A204.1 (cell line): ENCODE measurements at regions not wholly inside any gene's neighbourhood (a gene's known extent, or its start where the extent isn't known, plus 50 kb on each side); places are given as distances from the start of the nearest gene placed in this dataset.
A peak's percentile ranks its signal among the peaks of the same experiment; 100 is the strongest.

Experiments used
- FAIRE-seq: peaks from 2 replicates; lab custom pipeline; 2012; peaks lifted over from hg19 to GRCh38; lab: Jason Lieb, UNC

DNA sequence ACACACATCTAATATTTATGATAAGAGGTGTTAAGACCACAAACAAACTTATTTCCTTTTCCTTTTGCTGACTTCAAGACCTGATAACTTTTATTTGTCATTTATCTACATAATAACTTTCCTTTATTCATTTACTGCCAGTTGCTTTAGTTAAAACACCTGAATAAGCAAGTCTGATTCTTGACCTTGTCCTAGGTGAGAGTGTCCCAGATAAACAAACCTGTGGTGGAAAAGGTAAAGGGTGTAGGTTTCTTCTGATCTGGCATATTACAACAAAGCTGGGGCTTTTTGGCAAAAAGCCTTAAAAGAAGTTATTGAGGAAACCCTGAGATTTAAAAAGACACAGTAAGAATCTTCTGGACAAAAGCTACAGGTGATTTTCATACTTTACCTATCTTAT, 191.5 kb downstream of the ZBBX start:
- FAIRE-seq, result no peak

DNA sequence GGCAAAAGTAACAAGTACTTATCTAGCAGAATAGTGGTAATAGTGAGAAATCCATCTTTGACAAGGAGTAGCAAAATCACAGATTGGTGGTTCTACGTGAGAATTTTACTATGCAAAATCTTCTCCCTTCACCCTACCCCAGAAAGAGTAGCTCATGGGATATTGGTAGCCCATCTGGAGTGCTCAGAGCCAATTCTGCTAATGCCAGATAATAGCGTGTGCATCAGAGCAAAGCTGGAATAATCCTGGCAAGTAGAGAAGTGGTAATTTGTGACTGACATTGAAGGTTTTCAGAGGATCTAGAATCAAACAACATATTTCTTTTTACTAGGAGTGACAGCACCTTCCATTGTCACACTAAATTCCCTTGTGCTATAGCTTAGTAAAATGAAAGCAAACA, 192.9 kb downstream of the ZBBX start:
- no peak for FAIRE-seq

DNA sequence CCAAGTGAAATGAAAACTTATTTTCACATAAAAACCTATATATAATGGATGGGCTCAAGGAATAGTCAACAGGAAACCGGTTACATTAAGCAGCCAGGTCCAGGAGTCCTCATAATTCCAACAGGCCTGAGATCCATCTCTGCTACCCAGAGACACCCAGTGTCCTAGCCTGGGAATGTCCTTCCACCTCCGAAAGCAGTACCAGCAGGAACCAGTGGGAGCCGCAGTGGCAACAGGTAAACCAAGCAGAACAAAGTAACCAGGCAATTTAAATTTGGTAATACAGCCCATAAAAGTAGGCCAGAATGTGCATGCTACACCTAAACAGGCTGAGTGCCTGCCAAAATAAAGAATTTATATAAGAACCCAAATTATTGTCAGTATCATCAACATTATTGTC, 195.6 kb downstream of the ZBBX start:
- FAIRE-seq, result no peak

DNA sequence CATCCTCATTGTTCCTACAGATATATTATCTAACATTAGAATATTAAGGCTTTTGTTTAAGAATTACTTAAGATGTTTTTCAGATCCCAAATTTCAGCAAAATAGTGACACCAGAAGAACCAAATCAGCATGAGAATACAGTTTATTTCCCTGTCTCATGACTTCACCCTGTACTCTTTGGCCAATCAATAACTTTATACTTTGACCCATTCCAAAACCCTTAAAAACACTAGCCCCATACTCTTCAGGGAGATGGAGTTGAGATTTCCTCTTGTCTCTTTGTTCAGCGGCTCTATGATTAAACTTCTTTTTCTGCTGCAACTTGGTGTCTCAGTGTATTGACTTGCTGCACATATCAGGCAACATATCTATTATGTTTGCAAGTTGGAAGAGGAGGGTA, 207.7 kb downstream of the ZBBX start:
- FAIRE-seq, result no peak

DNA sequence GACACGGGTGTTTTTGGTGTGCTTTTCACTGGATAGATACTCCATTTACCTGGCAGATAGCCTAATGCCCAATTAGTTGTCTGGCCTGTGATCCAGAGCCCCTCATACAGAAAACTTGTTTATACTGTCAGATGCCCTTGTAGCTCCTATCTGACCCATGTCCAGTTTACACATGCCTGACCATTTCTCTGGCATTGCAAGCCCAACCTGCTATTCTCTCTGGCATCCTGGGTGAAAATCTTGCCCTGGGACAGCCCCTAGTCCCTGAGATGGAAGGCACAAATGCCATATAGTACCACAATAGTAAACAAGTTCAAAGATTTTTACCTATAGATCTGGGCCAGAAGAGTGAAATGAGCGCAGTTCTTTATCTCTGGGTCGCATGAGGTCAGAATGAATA, 212.6 kb downstream of the ZBBX start:
- no peak for FAIRE-seq

DNA sequence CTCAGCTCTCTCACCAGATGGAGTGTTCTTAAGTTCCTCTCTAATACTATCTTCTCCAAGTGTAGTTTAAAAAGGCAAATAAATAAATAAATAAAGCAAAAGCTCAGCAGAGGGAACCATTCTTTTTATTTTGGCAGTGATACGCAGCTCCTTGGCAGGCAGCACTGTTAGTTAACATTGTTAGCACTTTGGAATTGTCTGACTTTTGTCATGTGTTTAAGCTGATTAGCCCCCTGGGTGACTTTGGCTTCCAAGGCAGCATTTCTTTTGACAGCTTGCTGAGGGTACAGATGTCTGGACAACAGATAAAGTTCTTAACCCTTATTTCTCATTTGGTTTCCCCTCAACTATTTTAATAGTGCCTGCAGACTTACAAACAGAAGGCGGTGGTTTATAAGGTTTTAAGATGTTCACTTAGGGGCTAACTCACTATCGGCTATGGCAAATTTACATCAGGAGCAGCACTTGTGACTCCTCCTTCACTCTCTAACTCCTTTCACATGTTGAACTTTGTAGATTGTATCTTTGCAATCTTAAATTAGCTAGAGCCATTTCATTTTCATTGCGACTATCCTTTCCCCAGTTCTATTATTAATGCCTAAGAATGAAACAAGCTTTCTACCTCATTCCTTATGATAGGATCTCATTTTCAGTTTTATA, 213.4 kb downstream of the ZBBX start:
- FAIRE-seq, result no peak

DNA sequence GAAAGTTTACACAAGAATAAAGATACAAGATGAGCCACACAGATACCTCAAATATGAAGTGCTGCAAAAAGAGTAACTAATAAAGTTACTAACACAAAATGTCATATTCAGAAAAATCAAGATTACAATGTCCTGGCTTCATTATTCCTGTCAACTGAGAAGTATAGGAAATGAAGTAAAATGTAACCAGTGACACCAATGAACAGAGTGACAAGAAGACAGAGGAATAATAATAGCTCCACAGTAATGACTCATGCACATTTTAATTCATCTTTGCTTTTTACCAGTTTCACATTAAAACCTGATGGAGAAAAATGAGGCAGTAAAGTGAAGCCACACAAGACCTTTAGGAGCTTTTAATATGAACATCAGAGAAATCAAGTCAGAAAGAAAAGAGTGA, 214.1 kb downstream of the ZBBX start:
- FAIRE-seq, result no peak

DNA sequence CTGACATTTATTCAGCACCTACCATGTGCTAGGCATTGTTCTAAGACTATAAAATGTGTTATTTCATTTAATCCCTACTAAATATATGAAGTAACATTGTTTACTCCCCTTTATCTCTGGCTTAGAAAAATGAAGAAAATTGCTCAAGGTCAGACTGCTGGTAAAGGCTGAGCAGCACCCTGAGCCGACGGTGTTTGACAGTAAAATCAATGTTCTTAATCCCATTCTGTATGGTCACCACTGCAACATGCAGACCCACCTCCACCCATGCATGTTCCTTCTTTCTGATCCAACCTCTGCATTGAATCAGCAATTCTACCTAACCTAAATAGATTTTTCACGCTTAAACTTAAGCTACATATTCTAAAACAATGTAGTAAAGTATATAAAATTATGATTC, 216.5 kb downstream of the ZBBX start:
- no peak for FAIRE-seq

DNA sequence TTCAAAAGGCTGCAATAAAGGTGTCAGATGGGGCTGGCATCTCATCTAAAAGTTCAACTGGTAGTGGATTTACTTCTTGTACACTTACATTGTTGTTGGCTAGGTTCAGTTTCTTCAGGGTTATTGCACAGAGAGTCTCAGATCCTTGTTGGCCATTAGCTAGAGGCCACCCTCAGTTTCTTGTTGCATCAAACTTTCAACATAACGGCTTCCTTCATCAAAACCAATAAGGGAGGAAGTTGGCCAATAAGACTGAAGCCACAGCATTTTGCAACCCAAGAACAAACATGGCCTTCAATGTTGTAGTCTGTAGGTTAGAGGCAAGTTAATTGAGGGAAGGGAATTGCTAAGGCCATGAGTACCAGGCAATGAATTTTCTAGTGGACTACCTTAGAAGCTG, 218.0 kb downstream of the ZBBX start:
- FAIRE-seq, result no peak

DNA sequence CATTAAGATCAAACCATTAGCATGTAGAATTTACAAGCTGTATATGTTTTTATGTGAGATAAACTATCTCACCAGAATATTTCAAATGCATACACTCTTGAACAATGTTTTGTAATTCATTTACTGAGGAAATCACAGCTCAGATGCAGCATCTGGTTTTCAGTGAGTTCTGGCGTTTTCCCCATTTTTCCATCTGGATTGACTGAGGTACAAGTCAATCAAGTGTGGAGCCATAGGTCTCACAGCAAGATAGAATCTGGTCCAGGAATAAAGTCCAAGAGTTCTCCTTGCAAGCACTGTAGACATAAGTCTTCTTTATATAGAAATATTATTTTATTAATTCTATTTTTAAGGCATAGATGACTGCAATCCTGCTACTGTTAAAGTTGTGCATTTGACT, 219.3 kb downstream of the ZBBX start:
- no peak for FAIRE-seq

DNA sequence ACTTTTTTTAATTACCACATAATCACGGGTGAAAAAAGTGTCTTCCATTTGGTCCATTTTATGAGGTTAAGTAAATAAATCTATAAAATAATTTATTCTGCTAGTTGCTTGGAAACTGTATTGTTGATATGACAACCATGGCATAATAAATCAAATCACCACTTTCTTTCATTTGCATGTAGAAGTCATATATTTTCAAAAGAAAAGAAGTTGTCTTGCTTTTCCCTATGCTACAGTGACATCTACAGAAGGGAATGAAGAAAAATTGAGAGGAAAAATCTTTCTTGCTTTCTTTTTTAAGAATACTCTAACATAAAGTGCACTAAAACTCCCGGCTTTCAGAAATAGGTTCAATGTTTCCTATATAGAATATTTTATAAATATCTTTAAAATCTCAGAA, 228.5 kb downstream of the ZBBX start:
- FAIRE-seq, result peak; percentile 56

DNA sequence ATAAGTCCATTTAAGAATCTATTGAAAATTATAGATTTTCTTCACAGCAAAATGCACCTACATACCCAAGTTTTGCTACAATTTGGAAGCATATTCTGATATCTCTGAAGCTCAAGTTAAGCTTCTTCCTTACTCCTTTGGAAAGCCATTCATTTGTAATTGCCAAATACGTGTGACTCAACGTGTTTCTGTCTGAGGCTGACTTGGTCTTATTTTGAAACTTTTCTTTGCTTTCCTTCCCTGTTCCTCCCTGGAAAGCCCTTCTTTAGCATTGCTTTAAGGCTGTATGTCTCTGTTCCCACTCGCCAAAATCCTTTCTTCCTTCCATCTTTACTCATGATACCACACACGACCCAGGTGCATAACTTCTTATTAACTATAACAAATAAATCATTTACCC, 232.0 kb downstream of the ZBBX start:
- no peak for FAIRE-seq

DNA sequence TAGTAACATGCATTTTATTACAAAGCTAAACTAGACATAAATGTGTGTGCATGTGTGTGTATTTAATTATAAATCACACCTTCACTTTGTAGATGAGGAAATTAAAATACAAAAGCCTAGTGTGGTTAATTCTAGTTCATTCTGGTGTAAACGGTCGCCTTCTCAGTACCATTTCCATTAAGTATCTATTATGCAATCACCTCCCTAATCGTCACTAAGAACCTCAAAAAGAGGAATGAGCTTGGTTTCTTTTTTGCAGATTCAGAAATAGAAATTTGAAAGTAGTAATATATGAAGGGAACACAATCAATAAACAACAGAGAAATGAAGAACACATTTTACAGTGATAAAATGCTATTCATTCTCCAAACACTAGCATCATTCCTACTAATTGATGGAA, 233.2 kb downstream of the ZBBX start:
- no peak for FAIRE-seq

DNA sequence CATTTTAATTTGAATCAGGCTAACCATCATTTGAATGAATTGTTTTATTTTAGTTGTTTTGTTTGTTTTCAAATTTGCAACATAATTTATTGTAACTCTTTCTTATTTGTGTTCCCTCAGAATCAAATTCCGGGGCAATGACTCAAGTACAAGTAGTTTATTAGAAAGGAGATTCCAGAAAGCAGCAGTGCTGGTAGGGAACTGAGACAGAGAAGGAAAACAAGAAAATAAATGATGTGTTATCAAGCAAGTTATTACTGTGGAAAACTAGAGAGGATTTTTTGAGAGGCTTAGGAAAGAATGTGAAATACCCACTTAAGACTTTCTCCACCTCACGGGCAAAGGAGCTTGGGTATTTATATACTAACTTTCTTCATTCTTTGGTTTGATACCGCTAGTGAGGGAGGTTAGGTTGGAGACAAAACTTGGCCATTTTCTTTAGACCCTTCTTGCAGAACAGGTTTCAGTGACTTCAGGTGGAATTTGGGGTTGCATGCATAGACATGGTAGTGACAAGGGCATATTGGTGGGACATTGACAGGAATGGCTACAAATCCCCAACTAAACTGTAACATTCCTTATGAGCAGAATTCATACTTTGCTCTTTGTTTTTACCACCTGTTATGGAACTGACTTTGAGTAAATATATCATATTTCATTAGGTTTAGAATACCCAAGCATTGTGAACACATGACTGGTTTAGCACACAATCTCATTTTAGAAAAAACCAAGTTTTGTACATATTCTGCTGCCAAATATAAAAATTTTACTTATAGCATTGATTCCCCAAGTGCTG, 254.3 kb downstream of the ZBBX start:
- FAIRE-seq, result no peak

DNA sequence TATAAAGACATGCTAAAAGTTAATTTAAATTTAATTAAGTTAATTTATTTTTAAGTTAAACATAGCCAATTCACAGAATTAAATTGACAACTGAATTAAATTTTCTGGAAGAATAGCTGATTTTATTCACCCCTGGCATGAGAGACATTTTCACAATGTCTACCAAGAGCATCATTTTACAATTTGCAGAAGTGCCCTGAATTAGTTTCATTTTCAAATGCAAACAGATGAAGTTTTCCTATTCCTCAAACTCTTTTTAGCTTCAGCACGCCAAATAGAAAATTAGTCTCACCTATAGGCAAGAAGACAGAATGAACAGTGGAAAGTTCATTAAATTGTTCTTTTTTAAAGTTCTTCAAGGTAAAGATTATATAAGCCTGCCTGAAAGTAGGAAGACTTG, 259.3 kb downstream of the ZBBX start:
- no peak for FAIRE-seq

DNA sequence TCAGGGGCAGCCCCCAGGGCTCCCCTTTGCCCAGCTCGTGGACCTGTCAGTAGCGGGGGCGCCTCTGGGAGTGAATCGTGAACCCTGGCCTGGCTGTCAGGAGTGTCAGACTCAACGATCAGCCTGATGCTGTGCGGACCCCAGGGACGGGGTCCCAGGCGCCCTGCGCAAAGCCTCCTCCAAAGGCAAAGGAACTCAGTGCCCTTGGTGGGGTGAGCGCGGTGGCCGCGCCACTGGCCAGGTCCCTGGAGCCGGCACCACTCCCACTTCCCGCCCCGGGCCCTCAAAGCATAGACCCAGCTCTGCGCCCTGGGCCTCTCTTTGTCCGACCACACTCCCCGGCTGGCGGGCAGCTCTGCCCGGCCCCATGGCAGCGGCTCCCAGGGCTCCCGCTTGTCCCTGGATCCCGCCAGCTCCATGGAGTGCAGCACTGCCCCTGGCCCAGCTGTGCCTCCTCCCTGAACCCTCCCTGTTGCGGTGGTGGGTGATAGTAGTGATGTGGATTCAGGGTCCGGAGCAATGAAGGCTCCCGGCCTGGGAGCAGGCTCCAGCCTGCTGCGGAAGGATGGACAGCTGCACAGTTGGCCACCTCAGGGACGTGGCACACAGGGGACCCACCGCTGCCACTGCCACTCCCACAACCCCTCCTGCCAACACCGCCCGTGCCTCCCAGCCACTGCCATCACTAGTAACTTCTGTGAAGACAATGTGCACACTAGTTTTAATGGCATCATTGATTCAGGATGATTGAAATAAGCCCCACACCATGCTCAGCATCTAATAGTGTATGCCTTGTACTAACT, 263.8 kb downstream of the ZBBX start:
- FAIRE-seq, result no peak

DNA sequence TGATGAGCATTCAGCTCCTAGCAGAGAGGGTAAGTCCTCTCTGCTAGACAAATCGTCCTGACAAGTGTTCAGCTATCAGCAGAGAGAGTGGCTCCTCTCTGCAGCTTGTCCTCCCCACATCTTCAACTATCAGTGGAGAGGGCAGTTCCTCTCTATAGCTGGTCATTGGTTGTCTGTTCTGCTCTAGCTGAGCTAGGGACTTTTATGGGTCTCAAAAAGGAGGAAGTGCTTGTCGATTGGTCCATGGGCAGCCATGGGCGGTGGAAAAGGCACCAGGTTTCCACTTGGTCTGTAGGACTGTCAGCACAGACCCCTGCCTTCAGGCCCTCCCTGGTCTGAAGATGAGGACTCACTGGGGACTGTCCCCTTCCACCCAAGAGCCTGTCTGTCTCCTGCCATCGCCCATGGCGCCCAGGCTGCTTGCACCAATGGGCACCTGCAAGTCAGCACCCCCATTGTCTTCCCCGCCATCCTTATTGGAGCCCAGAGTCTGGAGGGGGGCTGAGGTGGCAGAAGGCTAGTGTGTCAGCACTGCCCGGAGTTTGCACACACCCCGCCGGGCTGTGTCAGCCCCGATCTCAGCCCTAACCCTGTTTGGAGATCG, 264.7 kb downstream of the ZBBX start:
- FAIRE-seq, result no peak

DNA sequence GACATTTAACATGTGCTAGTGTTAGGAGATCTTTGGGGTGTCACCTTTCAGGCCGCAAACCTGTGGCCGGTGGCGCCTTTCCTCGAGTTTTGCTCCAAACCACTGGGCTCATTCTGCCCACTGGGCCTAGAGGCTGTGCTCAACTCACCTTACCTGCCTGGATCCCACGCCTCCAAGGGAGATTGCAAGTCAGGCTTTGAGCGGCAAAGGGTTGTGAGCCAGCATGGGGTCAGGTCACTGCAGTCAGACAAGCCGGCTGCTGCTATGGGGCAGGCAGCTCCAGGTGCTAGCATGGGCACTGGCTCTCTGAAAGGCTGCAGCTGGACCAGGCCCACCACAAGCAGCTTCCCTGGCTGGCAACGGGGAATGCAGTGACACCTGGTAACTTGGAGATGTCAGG, 265.5 kb downstream of the ZBBX start:
- FAIRE-seq, result no peak

DNA sequence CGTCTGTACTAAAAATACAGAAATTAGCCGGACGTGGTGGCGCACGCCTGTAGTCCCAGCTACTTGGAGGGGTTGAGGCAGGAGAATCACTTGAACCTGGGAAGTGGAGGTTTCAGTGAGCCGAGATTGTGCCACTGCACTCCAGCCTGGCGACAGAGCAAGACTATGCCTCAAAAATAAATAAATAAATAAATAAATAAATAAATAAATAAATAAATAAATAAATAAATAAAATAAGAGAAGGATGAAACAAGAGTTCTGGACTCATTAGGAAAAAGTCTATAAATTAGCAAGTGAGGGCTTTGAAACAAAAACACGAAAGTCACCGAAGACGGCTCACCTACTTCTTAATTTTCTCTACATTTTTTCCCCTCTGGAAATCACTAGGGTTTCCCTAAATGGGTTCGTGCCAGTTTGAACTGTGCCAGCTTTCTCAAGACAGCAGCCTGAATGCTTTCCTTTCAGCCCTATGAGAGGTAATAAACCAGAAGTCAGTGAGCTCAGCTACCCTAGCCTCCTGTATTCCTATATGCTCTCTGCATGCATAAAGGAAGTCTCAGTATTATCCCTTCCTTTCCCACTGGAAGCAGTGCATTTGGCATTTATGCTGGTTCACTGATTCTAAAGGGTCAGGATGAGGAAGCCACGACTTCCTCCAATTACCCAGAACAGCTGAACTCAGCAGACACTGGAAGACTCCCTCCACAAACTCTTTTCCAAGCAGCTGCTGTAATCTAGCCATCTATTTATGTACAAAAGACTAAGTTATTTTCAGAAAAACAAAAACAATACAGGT, 266.9 kb downstream of the ZBBX start:
- FAIRE-seq, result no peak

DNA sequence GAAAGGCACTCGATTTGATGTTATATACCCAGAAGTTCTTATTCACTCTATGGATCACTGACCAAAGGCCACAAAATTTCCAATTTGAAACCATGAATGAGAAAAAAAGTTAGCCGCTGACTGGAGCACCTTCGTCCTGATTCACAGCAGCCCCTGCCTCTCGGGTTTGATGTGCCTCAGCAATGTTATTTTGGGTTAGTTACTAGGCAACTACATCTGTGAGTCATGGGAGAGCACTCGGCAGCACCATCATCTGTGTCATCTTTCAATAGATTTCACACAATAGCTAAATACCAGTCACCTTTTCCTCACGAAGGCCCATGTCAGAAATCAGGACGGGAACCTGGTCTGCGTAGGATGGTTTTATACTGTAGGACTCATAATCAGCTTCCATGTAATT, 269.2 kb downstream of the ZBBX start:
- FAIRE-seq, result no peak

DNA sequence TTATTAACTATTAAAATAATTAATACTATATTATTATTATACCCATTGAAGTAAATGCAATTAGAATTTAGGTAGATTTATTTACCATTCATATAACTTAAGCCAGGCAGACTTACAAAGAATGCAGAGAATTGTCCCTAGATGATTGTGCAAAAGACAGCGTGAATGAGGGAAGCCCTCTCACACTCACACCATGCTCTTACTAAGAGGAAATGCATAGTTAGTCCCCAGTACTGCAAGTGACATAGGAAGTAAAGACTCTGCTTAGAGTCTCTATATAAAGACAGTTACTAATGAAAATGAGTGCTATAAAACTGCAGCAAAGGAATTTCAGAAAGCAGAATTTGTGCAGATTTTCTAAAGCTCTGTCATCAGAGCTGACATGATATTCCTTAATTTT, 270.4 kb downstream of the ZBBX start:
- no peak for FAIRE-seq

DNA sequence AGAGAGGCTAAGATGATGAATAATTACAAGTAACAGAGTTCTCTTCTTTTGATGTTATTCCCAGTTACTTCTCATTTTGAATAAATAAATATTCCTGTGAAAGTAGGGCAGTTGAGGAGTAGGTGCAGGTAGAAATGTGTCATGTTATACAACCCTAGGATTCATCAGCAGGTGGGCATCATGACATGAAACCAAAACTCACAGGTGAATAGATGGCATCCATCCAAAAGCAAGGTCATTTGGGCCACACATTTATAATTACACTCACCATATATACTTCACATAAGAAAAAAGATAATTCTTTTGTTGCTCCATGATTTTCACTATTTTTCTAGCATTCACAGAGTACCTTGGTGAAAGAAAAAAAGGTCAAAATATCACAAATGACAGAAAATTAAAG, 273.6 kb downstream of the ZBBX start:
- FAIRE-seq, result no peak
